HT1080 (cell line): ENCODE measurements at regions not wholly inside any gene's neighbourhood (a gene's known extent, or its start where the extent isn't known, plus 50 kb on each side); places are given as distances from the start of the nearest gene placed in this dataset.
"Not testable (repeated sequence)": the region's sequence is repeated elsewhere in the genome, so short reads cannot be mapped to it uniquely, and the experiment has no call there.

Experiments
- DNase-seq: peaks from one replicate; pipeline ENCODE4 v3.0.0-alpha.2; 2015; ENCODE audit warnings: low read depth

GRCh38 chr18:76046221-76046620 is 448.8 kb downstream of the ZNF516 start:
- DNase-seq = no peak

DNA sequence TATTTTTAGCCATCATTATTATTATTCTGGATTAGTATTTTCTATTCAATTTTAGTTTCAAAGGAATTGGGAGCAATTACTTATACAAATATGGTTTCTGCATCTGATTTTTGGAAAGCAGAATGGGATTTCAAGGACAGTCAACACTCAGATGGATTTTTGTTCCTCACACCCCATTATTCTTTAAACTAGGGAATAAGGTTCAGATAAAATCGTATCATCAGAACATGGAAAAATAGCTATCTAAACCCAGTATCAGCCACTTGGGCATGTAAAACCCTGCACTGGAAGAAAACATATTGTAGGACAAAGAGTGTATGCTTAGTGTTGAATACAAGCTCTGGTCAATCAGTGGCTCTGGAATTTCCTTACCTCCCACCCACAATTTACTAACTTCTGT is 452.5 kb downstream of the ZNF516 start:
- DNase-seq = no peak

- DNase-seq = no peak
These were observed 476.8 kb downstream of the ZNF516 start for GRCh38 chr18:76018210-76018609.

GRCh38 chr18:76013057-76013456 is 482.0 kb downstream of the ZNF516 start:
- DNase-seq = no peak

- peak; percentile 13 for DNase-seq
These were observed 489.3 kb downstream of the ZNF516 start for GRCh38 chr18:76005632-76006208.

DNA sequence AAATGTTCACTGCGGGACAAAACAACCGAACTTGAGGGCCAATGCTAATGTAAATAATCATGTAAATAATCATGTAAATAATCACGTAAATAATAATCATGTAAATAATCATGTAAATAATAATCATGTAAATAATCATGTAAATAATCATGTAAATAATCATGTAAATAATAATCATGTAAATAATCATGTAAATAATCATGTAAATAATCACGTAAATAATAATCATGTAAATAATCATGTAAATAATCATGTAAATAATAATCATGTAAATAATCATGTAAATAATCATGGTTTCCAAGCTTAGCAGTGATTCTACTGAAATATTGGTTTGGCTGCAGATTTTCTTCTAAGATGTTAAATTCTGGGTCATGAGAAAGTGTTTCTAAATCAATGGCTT is 507.1 kb downstream of the ZNF516 start:
- not testable (repeated sequence) for DNase-seq

- DNase-seq = no peak
These were observed 510.2 kb downstream of the ZNF516 start for GRCh38 chr18:75984853-75985252.

- no peak for DNase-seq
These were observed 513.9 kb downstream of the ZNF516 start for GRCh38 chr18:75981102-75981501.

DNA sequence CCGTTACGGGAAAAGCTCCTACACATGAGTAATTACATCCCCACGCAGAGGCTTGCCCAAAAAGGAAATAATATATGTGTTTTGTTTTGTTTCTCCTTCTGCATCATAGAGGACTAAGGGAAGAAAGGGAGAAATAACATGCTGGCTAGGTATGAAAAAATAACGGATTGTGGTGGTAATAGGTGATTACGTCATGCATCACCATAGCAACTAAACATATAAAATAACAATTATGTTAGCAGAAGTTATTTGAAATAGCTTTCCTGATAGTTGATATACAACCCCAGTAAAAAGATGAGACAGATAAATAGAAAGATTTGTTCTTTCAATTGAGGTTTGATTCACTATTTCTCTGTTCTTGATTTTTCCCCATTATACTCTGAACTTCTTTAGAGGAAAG is 518.0 kb downstream of the ZNF516 start:
- DNase-seq = peak; percentile 38

DNA sequence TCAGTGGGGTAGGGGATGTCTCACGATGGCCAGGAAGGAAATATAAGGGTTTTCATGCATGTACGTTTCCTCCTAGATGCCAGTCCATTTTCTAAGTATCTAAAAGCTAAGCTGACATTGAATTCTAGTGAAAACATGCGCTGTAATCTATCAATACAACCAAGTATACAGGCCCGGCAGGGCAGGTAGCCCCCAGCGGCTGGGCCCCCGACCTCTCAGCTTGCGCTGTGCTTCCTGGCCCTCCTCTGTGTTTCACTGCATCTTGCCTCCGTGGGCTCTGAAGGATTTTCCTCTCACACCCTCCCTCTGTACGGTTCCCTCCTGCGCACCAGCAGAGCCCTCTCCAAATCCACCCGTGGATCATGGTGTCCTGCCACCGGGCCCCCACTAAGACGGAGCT is 524.8 kb downstream of the ZNF516 start:
- DNase-seq = no peak

DNA sequence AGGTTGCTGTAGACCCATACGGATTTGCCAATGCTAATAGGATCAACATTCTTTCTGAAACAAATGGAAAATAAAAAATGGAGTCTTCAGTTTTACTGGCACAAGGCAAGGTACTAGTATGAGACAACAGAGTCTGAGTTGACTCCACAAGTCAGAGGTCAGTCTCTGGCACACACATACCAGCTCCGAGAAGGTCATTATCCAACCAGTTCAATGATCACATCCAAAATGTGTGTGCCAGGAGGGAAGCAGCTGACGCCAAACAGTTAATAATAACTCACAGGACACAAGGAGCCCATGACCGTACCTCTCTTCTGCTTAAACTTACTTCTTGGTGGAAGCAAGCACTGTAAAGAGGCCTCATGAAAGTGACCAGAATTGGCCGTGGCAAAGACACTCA is 528.6 kb downstream of the ZNF516 start:
- no peak for DNase-seq

DNA sequence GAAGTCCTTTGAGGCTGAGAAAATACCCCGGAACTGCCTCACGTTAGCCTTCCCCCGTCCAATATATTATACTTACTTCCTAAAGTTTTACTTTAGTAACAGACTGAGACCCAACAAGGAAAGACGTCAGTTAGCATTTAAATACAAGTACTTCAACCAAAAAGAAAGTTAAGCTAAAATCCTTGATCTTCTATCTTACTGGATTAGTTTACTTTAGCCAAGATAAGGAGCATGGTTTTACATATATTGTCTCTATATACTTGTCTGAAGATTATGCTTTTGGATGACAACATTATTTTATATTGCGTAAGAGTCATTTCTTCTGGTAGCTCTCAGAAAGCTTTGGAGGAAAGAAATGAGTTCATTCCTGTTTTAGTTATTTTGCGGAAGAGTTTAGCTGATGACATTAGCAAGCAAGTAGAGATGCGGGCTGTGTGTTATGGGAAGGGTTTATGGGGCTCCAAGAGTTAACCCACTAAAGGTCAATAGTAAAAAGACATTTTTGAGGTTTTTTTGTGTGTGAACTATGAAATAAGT is 532.9 kb downstream of the ZNF516 start:
- DNase-seq = no peak

GRCh38 chr18:75960356-75960755 is 532.9 kb upstream of the SMIM21 start:
- DNase-seq = not testable (repeated sequence)

DNA sequence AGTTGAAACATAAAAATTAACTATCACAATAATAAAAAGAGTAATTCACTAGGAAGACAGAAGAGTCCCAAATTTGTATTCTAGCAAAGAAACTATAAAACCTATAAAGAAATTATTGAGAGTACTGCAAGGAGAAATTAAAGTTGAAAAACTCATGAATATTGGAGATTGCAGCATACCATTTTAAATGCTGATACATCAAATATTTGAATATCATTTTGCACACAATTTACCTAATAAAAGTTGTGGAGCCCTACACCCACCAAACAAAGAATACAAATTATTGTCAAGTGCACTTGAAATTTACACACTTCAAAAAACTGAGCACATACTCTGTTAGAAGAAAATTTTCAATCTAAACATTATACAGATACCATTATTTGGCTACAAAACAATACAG is 531.6 kb upstream of the SMIM21 start:
- no peak for DNase-seq

DNA sequence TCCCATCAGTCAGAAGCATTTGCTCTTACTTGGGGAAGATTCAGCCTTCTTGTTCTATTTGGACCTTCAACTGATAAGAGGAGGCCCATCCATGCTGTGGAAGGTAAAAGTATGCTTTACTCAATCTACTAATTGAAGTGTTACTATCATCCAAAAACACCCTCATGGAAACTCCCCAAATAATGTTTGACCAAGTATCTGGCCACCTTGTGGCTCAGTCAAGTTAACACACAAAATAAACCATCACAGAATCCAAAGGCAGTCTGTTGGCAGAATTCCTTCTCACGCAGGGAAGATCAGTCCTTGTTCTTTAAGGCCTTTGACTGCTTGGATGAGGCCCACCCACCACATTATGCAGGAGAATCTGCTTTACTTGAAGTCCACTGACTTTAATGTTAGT is 531.2 kb upstream of the SMIM21 start:
- no peak for DNase-seq

- no peak for DNase-seq
These were observed 517.9 kb upstream of the SMIM21 start for GRCh38 chr18:75945265-75945933.

DNA sequence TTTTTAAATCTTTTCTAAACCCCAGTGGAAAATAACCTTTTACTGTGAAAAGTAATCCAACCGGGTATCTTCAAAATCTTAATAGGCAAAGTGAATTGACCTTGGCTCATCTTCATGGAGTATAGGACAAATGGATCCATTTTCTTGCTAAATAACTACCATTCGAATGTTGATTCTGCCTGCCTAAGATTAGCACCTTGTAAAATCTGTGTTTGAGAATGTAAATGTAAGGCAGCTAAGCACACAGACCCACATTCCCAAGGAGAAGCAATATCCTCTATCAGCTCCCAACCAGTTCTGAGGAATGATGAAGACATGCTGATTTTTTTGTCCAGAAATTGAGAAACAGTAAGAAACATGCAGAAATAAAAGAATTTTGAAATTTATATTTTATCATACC is 509.8 kb upstream of the SMIM21 start:
- no peak for DNase-seq

DNA sequence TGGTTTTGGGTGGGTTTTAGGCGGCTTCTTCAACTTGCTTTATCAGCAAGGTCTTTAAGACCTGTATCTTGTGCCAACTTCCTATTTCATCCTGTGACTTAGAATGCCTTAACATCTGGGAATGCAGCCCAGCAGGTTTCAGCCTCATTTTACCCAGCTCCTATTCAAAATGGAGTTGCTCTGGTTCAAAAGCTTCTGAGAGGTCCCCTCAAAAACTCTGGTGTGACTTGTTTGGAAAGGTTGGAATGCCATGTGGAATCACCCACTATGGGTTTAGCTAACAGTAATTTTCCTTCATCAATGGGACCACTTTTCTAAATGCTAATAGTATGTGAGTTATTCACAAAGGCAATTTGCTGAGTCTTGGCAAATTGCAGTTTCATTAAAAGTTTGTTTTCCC is 509.4 kb upstream of the SMIM21 start:
- DNase-seq = no peak

GRCh38 chr18:75931079-75931478 is 503.6 kb upstream of the SMIM21 start:
- no peak for DNase-seq

DNA sequence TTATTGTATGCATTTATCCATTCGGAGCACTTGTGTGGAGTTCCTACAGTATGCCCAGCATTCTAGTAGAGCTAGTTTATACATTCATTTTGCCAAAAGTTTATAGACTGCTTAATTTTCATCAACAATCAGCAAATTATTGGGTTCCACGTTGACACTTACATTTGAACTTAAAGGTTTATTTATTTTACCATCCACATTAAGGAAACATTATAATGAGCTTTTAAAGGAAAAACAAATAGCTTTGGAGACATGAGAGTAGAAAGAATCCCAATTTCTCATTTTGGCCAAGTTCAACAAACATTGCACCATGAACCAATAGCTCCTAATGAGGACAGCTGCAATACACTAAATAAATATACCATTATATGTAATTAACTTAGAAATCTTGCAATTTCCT is 501.2 kb upstream of the SMIM21 start:
- no peak for DNase-seq

- DNase-seq = no peak
These were observed 500.3 kb upstream of the SMIM21 start for GRCh38 chr18:75927791-75928190.

DNA sequence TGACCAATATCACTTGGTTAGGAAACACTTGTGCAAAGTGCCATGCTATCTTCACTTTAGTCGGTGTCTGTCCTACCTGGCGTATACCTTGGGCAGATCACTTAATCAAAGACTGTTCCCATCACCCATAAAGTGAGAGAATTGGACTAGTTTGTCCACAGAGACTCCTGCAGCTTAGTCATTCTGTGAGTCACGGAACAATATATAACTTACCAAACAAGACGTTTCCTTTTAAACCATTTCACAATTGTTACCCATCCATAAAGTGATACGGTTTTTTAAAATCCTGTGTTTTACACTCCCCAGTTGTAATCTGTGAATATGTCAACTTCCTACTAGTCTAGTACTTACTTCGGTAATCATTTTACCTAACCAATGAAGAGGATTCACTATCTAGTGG is 499.3 kb upstream of the SMIM21 start:
- peak; percentile 65 for DNase-seq

DNA sequence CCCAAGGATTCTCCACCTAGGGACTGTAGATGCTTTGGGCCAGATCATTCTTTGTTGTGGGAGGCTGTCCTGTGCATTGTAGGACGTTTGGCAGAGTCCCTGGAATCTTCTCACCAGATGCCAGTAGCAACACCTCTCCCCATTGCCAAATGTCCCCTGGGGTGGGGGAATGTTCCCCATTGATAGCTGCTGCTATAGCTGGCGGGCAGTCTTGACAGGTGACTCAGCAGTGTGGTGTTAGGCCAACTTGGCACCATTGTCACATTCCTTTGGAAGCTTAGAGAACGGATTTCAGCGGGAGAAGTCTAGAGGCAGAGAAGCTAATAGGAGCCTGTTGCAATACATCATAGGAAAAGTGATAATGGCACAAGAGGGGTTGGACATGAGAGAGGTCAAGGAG is 495.7 kb upstream of the SMIM21 start:
- peak; percentile 88 for DNase-seq
